ENCODE measurements at regions not wholly inside any gene's neighbourhood (a gene's known extent, or its start where the extent isn't known, plus 50 kb on each side); places are given as distances from the start of the nearest gene placed in this dataset.

- TF ChIP-seq CTCF (IDR thresholded peaks at IDR 0.05; ENCODE audit: low read depth, low read length) = no peak
- H3K9me3 ChIP-seq (ENCODE audit: severe bottlenecking) = peaks cover 2% of the 10 kb centered on the region
- no peak for DNase-seq
- H3K27ac ChIP-seq = no peak overlapping the region
- H3K27me3 ChIP-seq (ENCODE audit: insufficient read depth, low read depth, severe bottlenecking) = no peaks in the 10 kb centered on the region
- no peak overlapping the region for H3K4me3 ChIP-seq (ENCODE audit: low read depth, low read length)
- H3K36me3 ChIP-seq = no peaks in the 10 kb centered on the region
These were observed 93.4 kb upstream of the MAP4K3 start for GRCh38 chr2:39530411-39530866.

- Histone ChIP-seq H3K27ac (no peak overlapping the region), H3K9me3 (ENCODE audit: severe bottlenecking) (peaks cover 2% of the 10 kb centered on the region), H3K27me3 (ENCODE audit: insufficient read depth, low read depth, severe bottlenecking) (no peaks in the 10 kb centered on the region), H3K4me3 (ENCODE audit: low read depth, low read length) (no peak overlapping the region), H3K36me3 (no peaks in the 10 kb centered on the region)
- TF ChIP-seq CTCF (IDR thresholded peaks at IDR 0.05; ENCODE audit: low read depth, low read length) = no peak
- no peak for DNase-seq
These were observed 94.2 kb upstream of the MAP4K3 start for GRCh38 chr2:39531220-39531777.

- Histone ChIP-seq H3K36me3 (no peaks in the 10 kb centered on the region), H3K27ac (no peak overlapping the region), H3K27me3 (ENCODE audit: insufficient read depth, low read depth, severe bottlenecking) (no peaks in the 10 kb centered on the region), H3K4me3 (ENCODE audit: low read depth, low read length) (no peak overlapping the region), H3K9me3 (ENCODE audit: severe bottlenecking) (peaks cover 2% of the 10 kb centered on the region)
- TF ChIP-seq CTCF (IDR thresholded peaks at IDR 0.05; ENCODE audit: low read depth, low read length) = no peak
- no peak for DNase-seq
These were observed 95.8 kb upstream of the MAP4K3 start for GRCh38 chr2:39532933-39533332.

GRCh38 chr2:39534095-39534711 lies 97.1 kb upstream of the MAP4K3 start:
- no peaks in the 10 kb centered on the region for H3K36me3 ChIP-seq
- no peak for TF ChIP-seq CTCF (IDR thresholded peaks at IDR 0.05; ENCODE audit: low read depth, low read length)
- H3K4me3 ChIP-seq (ENCODE audit: low read depth, low read length) = no peak overlapping the region
- no peak overlapping the region for H3K27ac ChIP-seq
- no peak for DNase-seq
- H3K9me3 ChIP-seq (ENCODE audit: severe bottlenecking) = peaks cover 2% of the 10 kb centered on the region
- H3K27me3 ChIP-seq (ENCODE audit: insufficient read depth, low read depth, severe bottlenecking) = no peaks in the 10 kb centered on the region

- Histone ChIP-seq H3K4me3 (ENCODE audit: low read depth, low read length) (no peak overlapping the region), H3K36me3 (no peaks in the 10 kb centered on the region), H3K9me3 (ENCODE audit: severe bottlenecking) (peaks cover 2% of the 10 kb centered on the region), H3K27ac (no peak overlapping the region), H3K27me3 (ENCODE audit: insufficient read depth, low read depth, severe bottlenecking) (no peaks in the 10 kb centered on the region)
- TF ChIP-seq CTCF (IDR thresholded peaks at IDR 0.05; ENCODE audit: low read depth, low read length) = no peak
- DNase-seq = no peak
These were observed 98.6 kb upstream of the MAP4K3 start for GRCh38 chr2:39535636-39536185.
